Posterior cingulate gyrus (tissue), 11 donors: ENCODE measurements at regions not wholly inside any gene's neighbourhood (a gene's known extent, or its start where the extent isn't known, plus 50 kb on each side); places are given as distances from the start of the nearest gene placed in this dataset.

Source experiments
- DNase-seq, 10 donors: peaks; one replicate each; pipeline versions ENCODE4 v3.0.0 to v3.0.0-alpha.2; 2020 to 2021; ENCODE audit warnings: mixed read lengths in 3 of 10
- intact Hi-C: fragments of 100-400 bp; cut with DNase I; formaldehyde crosslinking; loops from one replicate; pipeline ENCODE4 v1.15.1; 2023

DNA sequence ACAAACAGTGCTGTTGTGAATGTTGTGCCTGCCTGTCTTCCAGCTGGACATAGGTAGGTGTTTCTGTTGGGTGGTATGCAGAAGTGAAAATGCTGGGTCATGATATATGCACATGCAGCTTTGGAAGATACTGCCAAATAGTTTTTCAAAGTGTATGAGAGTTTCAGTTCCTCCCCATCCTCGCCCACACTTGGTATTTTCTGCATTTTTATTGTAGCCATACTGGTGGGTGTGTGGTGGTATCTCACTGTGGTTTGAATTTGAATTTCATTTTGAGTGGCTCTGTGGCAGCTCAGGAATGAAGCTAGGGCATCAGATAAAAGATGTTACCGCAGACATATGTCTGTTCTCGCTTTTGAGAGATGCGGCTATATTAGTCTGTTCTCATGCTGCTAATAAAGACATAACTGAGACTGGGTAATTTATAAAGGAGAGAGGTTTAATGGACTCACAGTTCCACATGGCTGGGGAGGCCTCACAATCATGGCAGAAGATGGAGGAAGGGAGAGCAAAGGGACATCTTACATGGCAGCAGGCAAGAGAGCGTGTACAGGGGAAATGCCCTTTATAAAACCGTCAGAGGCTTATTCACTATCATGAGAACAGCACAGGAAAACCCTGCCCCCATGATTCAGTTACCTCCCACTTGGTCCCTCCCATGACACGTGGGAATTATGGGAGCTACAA is 183.1 kb downstream of the CAND1 start:
- no peak for DNase-seq
- intact Hi-C loops: no loop called here

DNA sequence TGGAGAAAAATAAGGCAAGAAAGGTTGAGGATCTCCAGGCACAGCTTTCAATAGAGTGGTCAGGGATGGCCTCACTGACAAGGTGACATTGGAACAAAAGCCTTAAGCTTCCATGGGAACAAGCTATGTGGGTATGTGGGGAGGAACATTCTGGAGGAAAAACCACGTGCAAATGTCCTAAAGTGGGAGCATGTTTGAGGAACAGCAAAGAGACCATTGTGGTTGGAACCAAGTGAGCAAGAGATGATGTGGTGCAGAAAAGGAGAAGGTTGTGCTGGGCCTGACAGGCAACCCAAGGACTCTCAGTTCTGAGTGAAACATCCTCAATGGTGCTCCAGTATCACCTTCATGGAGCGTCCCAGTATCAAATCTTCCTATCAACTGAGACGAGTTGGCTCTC is 184.0 kb downstream of the CAND1 start:
- intact Hi-C loops: no loop called here
- DNase-seq: no peak

DNA sequence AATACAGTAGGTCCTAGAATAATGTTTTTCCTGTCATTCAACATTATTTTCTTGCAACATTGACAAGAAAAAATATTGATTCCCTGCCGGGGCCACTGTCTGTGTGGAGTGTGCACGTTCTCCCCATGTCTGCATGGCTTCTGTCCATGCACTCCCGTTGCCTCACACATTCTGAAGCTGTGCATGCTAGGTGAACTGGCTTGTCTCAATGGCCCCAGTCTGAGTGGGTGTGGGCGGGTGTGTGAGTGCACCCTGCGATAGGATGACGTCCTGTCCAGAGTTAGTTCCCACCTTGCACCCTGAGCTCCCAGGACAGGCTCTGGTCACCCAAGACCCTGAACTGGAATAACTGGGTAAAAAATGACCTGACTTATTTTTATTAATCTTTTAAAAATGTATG is 186.1 kb downstream of the CAND1 start:
- intact Hi-C loops: no loop called here
- no peak for DNase-seq

DNA sequence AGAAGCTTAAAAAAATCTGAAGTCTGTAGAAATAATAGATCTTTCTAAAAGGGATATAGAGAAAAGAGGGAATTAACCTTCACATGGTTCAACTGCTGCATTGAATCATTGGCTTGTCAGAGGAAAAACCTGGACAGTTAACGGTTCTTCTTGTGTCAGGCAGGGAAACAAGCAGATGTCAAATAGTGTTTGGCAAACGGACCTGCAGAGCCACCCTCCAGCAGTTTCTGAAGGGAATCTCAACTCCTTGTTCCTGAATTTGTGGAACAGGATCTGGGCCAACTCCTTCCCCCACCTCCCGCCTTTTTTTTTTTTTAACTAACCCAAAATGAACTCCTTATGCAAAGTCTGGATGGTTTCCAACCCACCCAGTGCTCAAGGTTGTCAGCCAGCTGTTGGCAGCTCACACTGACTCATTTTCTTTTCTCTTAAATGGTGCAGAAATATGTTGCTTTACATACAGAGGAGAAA is 187.3 kb downstream of the CAND1 start:
- DNase-seq: no peak
- intact Hi-C loops: no loop called here

DNA sequence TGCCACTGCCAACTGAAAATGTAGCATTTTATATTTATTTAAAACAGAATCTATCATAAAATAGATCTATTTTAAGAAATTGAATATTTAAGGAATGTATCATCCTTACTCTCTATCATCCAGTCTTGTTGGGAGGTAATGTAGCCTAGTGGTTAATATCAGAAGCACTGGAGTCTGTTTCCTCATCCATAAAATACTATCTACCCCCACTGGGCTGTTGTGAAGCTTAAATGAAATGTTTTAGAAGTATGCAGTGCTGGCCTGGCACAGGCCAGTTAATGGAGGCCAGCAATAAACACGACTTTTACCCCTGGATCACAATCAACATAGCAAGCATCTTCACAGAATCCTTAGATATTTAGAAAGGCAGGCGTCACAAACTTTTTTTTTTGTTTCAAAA is 188.0 kb downstream of the CAND1 start:
- intact Hi-C loops: no loop called here
- no peak for DNase-seq

DNA sequence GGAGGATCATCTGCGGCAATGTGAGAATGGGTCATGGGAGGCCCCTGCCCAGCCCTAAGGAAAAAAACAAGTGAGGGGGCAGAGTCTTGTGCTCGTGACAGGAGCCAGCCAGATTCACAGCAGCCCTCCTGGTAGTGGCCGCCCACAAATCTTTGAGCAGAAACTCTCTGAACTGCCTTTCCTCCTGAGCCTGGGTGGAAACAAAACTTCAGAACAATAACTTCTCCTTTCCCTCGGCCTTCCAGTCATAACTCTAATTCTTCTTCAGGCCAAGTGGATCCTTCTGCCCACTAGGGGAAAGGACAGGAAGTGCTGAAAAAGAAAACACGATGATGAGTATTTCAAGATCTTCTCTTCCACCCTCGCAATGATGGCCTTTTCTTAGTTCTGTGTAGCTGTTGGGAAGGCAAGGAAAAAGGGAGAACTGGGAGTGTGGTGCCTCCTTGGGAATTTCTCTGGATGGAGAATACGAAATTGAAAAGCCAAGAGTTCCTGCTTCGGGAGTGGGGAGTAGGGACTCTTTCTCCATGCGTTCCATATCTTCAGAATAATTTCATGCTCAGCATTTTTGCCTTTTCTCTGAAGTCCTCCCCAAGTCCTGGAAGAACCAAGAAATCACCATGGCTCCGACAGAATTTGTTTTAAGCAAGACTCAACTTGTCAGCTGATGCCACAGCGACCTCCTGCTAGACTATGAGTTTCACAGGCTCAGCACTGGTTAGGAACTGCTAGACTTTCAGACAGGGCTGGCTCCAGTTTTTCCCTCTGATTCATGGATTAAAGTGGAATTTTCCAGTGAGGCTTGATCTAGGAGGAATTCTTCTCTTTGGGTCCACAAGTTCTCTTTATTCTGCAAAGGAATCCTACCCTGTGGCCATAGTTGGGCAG is 188.9 kb downstream of the CAND1 start:
- DNase-seq: no peak
- intact Hi-C loops: no loop called here

DNA sequence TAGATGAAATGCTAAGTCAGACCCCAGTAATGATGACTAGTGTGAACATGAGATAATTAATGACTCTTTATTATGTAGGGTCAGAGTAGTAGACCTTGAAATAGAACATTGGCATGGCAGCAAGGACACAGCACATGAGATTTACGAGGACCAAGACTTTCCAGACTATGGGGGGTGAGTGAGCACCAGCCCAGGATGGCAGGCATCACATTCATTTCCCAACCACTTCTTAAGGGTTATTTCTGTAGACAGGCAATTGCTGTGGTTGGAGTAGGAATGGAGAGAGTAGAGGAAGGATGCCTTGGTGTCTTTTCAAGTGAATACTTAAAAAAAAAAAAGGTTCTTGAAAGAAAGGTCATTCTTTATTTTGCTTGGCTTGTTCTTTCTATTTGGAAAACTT is 189.4 kb upstream of the DYRK2 start:
- intact Hi-C loops: no loop called here
- DNase-seq: no peak

DNA sequence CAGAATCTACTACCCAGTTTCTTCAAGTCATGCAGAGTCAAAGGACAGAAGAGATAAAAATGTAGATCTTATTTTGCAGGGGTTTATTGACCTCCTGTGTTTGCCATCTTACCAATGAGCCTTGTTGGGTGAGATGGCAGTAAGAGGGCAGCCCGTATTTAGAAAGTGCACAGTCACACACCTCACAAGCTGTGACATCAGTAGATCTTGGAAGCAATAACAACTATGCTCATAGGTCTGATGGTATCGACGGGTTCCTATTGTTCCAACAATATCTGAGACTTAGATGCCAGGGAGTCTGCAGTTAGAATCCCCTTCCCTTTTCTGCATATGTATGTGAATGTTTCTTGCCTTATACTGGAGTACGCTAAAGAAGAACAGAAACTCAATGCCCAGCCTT is 189.0 kb upstream of the DYRK2 start:
- no peak for DNase-seq
- intact Hi-C loops: no loop called here

DNA sequence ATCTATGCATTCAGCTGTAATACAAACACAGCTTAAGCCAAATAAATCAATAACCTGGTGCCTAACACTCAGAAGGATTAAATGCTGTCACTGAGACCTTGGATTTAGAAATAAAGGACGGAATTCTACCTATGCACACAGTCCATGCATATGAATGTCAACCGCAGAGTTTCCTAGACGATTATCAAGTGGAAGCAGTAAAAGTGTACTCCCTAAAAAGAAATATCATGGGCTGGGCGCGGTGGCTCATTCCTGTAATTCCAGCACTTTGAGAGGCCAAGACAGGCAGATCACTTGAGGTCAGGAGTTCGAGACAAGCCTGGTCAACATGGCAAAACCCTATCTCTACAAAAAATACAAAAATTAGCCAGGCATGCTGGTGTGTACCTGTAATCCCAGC is 188.2 kb upstream of the DYRK2 start:
- intact Hi-C loops: no loop called here

DNA sequence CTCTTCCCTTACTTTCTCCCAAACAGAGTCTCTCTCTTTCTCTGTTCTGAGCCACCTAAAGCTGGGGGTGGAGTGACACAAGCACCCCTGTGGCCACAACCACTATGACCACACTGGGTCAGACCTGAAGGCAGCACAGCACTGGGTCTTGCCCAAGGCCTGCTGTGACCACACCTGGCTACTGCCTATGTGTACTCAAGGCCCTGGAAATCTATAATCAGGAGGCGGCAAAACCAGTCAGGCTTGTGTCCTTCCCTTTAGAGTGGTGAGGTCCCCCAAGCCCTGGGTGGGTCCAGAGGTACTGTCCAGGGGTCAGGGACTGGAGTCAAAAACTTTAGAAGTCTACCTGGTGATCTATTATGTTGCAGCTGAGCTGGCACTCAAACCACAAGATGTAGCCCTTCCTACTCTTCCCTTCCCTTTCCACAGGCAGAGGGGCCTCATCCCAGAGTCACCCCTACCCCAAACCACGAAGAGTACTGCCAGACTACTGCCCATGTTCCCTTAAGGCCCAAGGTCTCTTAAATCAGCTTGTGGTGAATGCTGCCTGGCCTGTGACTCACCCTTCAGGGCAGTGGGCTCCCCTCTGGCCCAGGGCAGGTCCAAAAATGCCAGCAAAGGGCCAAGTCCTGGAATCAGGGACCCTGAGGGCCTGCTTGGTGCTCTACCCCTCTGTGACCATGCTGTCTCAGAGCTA is 179.8 kb upstream of the DYRK2 start:
- no peak for DNase-seq
- intact Hi-C loops: no loop called here

More for the DNA sequence above, 188.2 kb upstream of the DYRK2 start:
- DNase-seq: no peak

DNA sequence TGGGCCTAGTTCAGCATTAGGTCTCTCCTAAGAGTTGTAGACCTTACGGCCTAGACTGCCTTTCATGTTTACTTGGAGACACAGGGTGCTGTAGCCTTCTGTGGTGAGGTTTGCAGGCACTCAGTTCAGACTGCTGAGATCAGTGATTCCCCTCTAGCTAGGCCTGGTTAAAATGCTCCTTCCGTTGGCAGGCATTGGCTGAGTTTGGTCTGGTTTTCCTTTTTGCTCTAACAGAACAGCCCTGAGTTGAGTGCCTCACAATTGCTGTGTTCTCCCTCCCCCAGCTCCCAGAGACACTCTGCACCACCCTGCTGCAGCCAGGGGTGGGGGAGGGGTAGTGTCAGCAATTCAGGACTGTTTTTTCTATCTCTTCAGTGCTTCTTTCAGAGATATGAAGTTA is 178.9 kb upstream of the DYRK2 start:
- peak in 3 of 10 donors; percentile 11 to 82 (median 45) for DNase-seq
- intact Hi-C loops: no loop called here

DNA sequence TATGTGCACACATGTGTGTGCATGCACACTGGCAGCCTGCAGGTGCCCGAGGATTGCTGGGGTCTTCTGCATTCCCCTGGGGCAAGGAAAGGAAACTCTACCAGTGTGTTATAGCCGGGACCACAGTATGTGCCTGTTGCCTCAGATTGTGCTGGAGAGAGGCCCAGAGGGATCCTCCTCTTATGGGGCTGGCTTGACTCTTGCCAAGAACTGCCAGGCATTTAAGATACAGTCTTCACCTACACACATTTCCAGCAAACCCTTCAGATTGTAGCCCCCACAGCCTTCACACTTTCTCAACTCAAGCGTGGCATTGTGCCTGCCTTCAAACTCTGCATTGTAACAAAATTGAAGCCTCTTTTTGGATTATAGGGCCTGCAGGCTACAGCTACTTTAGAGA is 176.7 kb upstream of the DYRK2 start:
- intact Hi-C loops: no loop called here
- peak in 6 of 10 donors; percentile 20 to 90 (median 38) for DNase-seq

DNA sequence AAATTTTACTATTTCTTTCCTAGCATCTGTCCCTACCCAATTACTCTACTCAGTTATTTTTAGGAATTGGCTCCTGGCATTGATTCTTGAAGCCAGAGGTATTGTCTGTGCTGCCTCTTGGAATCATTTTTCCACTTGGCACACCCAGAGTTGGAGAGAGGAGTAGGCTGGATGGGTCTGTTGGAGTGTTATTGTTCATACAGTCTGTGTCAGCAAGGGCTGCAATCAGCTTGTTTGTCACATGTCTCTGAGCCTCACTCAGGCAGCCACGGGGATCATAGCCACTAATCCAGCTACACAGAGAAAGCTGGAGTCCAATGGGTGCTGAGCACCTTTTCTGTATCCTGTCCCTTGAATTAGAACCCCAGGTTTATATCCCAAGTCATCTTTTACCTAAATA is 176.0 kb upstream of the DYRK2 start:
- peak in 4 of 10 donors; percentile 17 to 82 (median 27) for DNase-seq
- intact Hi-C loops: no loop called here

DNA sequence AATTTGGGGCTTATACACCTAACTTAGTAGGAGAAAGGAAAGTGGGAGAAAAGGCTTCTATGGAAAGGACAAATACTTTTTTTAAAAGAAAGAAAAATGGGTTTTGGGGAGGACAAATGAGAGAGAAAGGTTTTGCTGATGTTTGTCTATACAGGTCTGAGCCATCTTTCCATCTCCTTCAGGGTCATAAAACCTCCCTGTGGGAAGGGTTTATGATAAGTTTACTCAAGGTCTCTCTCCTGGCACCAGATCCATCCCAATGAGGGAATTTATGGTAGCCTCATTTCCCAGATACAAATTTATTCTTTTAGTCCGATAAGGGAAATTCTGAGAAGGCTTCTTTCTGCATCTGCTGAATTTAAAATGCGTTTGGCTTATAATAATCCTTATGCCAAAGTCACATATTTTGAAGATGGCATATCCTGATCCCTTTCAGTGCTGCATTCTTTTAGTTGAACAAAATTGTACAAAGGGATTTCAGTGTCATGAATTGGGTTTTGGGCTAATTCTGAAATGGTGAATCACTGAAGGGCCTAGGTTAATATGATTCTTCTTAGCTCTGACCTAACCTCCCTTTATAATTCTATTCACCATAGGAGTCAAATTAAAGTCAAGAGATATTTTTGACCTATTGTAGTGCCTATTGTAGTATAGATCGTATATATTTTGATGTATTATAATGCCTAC is 173.5 kb upstream of the DYRK2 start:
- intact Hi-C loops: no loop called here
- no peak for DNase-seq

DNA sequence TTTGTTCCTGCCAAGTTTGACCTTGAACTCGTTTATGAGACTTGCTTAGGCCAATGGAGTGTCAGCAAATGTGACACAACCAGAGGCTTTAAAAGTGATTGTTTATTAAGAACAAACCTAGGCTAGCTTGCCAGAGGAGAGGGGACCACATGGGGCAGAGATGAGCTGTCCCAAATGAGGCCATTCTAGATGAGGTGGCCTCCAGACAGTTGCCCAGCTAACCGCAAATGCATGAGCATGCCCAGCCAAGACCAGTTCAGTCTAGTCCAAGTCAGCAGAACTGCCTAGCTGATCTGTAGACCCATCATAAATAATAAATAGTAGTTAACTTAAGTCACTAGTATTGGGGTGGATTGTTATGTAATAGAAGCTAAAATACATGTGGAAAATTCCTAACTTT is 172.8 kb upstream of the DYRK2 start:
- no peak for DNase-seq
- intact Hi-C loops: no loop called here

DNA sequence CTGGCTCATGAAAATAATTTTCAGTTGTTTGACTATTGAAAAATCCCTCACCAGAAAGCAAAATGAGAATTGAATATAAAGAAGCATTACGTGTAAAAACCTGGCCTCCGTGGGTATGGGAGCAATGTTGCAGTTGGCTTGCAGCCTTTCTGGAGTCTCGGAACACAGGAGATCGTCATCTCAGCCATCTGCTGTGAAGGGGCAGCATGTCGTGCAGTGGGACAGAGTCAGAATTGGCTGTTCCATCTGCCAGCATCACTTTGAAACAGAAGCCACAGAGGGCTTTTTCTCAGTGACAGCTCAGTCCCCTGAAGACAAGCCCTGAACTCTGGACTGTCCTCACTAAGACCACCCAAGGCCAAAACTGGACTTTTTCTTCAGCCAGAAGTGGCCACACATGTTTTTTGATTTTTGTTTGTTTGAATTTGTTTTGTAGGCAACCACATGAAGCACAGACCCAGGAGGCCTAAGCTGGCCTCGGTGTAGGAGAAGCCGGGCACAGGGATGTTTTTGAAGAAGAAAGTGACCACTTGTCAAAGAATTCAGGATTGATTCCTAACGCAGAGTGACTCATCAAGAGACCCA is 170.8 kb upstream of the DYRK2 start:
- DNase-seq: peak in 1 of 10 donors; percentile 51
- intact Hi-C loops: no loop called here

DNA sequence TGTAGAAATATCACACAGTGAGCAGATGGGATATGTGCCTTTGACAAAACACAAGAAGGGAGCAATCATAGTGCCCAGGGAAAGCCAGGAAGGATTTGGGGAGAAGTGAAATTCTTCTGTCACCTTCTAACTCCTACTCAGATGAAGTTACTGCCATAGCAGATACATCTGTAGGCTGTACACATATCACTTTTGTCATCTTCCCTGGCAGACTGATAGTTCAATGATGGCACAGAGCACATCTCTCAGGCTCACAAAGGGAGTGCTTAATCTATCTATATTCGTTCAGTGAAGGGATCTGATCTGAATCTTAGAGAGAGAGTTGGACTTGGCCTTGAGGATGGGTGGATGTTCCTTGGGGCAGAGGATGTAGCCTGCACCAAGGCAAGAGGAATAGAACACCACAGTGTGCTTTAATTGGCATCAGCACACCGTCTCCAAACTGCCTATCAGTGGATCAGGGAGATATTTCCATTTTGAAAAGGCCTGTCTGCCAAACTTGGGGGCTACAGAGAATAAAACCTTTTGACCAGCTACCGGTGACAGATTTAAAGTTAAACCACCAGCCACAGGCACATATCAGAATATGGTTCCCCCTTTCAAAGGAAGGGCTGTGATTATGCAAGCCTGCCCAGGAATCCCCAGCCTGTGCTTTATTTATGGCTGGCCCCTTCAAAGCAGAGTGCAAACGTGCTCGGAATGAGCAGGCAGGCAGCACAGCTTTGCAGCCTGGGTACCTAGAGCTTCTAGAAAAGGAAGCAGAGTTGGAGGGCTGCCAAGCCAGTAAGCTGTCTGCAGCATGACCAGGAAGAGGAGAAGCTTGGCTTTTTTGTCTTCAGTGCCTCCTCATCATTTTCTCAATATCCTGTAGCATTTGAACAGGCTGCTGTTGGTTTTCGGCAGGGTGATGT is 165.5 kb upstream of the DYRK2 start:
- intact Hi-C loops: no loop called here
- peak in 9 of 10 donors; percentile 54 to 94 (median 71) for DNase-seq

DNA sequence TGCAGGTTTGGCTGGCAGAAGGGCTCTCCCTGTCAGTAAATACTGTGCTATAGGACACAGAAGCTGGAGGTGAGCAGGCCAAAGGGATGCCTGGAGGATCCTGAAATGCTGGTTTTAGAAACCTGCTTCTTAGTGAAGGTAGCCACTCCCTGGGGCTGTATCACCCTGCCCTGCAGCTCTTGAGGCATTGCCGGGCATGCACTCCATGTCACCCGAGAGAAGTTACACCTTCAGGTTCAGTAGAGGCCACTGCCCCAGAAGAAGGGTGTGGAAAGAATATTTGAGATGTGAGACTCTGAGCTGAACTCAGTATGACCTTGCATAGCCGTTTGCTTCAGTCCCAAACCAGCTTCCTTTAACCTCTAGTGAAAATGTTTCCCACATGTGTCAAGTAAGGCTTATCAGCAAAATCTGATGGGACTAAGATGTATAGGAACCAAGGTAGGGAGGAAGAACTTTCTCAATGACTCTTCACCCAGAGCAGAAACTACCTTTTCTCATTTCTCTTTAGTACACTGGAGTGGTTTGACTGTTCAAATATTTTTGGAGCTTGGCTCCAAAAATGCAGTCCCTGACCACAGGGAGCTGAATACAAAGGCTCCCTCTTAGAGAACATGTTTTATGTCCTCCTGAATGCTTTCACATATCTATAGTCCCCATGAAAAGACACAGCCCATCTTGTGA is 164.5 kb upstream of the DYRK2 start:
- no peak for DNase-seq
- intact Hi-C loops: no loop called here
